OCI-LY7 (cell line): ENCODE measurements at regions not wholly inside any gene's neighbourhood (a gene's known extent, or its start where the extent isn't known, plus 50 kb on each side); places are given as distances from the start of the nearest gene placed in this dataset.

ENCODE experiments used
- EZH2phosphoT487 ChIP-seq: fragments of 200-600 bp; sonication (generic); IDR thresholded peaks from 2 replicates; pipeline ENCODE4 v1.6.1; 2018; ENCODE audit warnings: low read depth, borderline replicate concordance, mild to moderate bottlenecking, mixed run types, antibody characterized with exemption, low read length, moderate library complexity, mixed read lengths
- TF ChIP-seq, protein P1 (sequence below): fragments of 200-600 bp; sonication (generic); conservative IDR thresholded peaks from 2 replicates; pipeline ENCODE4 v1.5.1; 2014; ENCODE audit warnings: mild to moderate bottlenecking, antibody characterized with exemption, low read length, moderate library complexity, mixed read lengths

DNA sequence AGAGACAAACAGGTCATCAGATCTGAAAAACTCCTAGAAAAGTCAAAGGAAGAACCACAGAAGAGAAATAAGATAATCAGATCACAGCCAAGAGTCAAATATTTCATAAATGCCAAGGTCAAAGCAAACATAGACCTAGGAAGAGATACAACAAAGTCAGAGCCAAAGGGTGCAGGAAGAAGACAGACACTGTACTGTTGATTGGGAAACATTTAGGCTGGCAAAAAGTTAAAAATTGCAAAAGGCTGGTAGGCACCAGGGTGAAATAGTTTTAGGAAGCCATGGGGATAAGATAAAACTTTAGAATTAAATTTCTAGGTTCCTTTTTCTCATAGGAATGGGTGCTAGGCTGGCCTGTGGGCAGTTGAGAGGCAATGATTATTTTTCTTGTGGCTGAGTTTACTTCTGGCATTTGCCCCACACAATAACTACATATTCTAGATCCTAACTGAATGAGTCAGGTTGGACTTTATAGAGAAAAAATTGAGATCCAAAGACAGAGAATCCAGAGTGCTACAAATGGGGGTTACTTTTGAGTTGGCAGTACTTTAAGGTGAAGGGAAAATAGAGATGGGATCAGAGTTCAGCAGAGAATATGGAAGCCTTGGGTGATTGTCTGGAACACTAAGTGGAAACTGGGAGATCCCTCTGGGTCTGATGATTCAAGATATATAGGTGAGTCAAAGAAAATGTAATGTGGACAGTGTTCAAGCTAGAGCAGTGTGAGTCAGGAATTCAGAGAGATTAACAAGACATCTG is 215.5 kb downstream of the C12orf50 start:
- TF ChIP-seq, protein P1, sequence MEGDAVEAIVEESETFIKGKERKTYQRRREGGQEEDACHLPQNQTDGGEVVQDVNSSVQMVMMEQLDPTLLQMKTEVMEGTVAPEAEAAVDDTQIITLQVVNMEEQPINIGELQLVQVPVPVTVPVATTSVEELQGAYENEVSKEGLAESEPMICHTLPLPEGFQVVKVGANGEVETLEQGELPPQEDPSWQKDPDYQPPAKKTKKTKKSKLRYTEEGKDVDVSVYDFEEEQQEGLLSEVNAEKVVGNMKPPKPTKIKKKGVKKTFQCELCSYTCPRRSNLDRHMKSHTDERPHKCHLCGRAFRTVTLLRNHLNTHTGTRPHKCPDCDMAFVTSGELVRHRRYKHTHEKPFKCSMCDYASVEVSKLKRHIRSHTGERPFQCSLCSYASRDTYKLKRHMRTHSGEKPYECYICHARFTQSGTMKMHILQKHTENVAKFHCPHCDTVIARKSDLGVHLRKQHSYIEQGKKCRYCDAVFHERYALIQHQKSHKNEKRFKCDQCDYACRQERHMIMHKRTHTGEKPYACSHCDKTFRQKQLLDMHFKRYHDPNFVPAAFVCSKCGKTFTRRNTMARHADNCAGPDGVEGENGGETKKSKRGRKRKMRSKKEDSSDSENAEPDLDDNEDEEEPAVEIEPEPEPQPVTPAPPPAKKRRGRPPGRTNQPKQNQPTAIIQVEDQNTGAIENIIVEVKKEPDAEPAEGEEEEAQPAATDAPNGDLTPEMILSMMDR: no peak
- TF ChIP-seq EZH2phosphoT487: no peak
